Endodermal cell (in vitro differentiated cells): ENCODE measurements at regions not wholly inside any gene's neighbourhood (a gene's known extent, or its start where the extent isn't known, plus 50 kb on each side); places are given as distances from the start of the nearest gene placed in this dataset.

ENCODE experiments used
- DNase-seq: peaks from one replicate; pipeline ENCODE4 v3.0.0-alpha.2; 2017
- H3K27ac ChIP-seq: 2 replicates; pipeline ENCODE4 v1.5.1; 2013; ENCODE audit warnings: mild to moderate bottlenecking, low read depth, low read length, moderate library complexity
- H3K27me3 ChIP-seq: 2 replicates; pipeline ENCODE4 v1.6.1; 2013; ENCODE audit warnings: mild to moderate bottlenecking, low read length, moderate library complexity; ENCODE audit not compliant: insufficient read depth, control insufficient read depth, poor library complexity, severe bottlenecking
- H3K36me3 ChIP-seq: 2 replicates; pipeline ENCODE4 v1.7.0; 2013; ENCODE audit warnings: mild to moderate bottlenecking, low read length, moderate library complexity; ENCODE audit not compliant: control insufficient read depth, insufficient read depth
- H3K4me1 ChIP-seq: one replicate; pipeline ENCODE4 v1.7.0; 2013; ENCODE audit warnings: low read length; ENCODE audit not compliant: control insufficient read depth, insufficient read depth
- H3K4me3 ChIP-seq: 2 replicates; pipeline ENCODE4 v1.5.1; 2013; ENCODE audit warnings: mild to moderate bottlenecking, low read length, moderate library complexity
- H3K9ac ChIP-seq: 2 replicates; pipeline ENCODE4 v1.6.1; 2013; ENCODE audit warnings: mild to moderate bottlenecking, low read length, moderate library complexity; ENCODE audit not compliant: poor library complexity, severe bottlenecking; ENCODE audit errors: extremely low read depth
- H3K9me3 ChIP-seq: 2 replicates; pipeline ENCODE4 v1.6.1; 2013; ENCODE audit warnings: mild to moderate bottlenecking, low read length, moderate library complexity; ENCODE audit not compliant: control insufficient read depth
- H3K27ac Mint-ChIP-seq: 2 replicates; pipeline ENCODE4 v1.8.0; 2020; ENCODE audit warnings: mixed read lengths
- H3K27me3 Mint-ChIP-seq: 2 replicates; pipeline ENCODE4 v1.8.0; 2021; ENCODE audit warnings: mild to moderate bottlenecking, mixed read lengths; ENCODE audit not compliant: insufficient read depth
- H3K36me3 Mint-ChIP-seq: 2 replicates; pipeline ENCODE4 v1.8.0; 2020; ENCODE audit warnings: low read depth, mixed read lengths
- H3K4me1 Mint-ChIP-seq: 2 replicates; pipeline ENCODE4 v1.8.0; 2020; ENCODE audit warnings: mixed read lengths
- H3K4me3 Mint-ChIP-seq: 2 replicates; pipeline ENCODE4 v1.8.0; 2020; ENCODE audit warnings: mild to moderate bottlenecking, moderate library complexity, mixed read lengths
- H3K9me3 Mint-ChIP-seq: 2 replicates; pipeline ENCODE4 v1.8.0; 2020; ENCODE audit warnings: mild to moderate bottlenecking, mixed read lengths
- WGBS, 2 experiments: methylation state at CpG; one replicate each; pipeline versions ENCODE4 v1.1.5 to v1.1.7; 2013; ENCODE audit warnings: missing lambda C conversion rate in 2 of 2, mixed read lengths in 1 of 2; ENCODE audit not compliant: insufficient coverage in 1 of 2, insufficient read length in 1 of 2; 5-methylcytosine and 5-hydroxymethylcytosine counted together
- TF ChIP-seq, protein P1 (sequence below): fragments of 200-600 bp; sonication (generic); conservative IDR thresholded peaks from 2 replicates; pipeline ENCODE4 v1.5.0; 2021; ENCODE audit warnings: antibody characterized with exemption, mild to moderate bottlenecking

DNA sequence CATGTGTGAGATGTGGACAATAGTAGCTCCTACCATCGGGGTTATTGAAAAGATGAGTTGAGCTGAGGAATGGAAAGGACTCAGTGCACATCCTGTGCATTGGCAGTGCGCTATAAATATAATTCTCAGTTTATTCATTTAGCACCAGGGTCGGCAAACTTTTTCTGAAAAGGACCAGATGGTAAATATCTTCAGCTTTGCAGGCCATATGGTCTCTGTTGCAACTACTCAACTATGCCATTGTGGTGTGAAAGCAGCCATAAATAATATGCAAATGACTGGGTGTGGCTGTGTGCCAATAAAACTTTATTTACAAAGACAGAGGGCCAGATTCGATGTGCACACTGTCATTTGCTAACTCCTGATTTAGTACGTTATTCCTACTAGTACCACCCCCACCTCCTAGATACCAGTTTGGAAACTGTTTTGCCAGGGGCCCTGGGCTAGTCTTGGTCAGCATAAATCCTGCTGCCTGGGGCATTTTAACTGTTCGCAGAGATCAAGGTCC lies 422.9 kb upstream of the MKI67 start:
- Histone ChIP-seq H3K27ac (no peak overlapping the region), H3K4me3 (no peak overlapping the region), H3K9me3 (no peaks in the 10 kb centered on the region), H3K4me1 (no peaks in the 10 kb centered on the region), H3K9ac (no peak overlapping the region), H3K27me3 (no peaks in the 10 kb centered on the region), H3K36me3 (no peaks in the 10 kb centered on the region)
- Mint-ChIP-seq H3K9me3 (peaks cover 4% of the 10 kb centered on the region), H3K36me3 (no peaks in the 10 kb centered on the region), H3K27me3 (no peaks in the 10 kb centered on the region), H3K4me3 (no peak overlapping the region), H3K27ac (no peak overlapping the region), H3K4me1 (peaks cover 2% of the 10 kb centered on the region)
- DNase-seq, result no peak
- 89 to 100% methylated on average over 5 to 6 of the region's 6 CpGs for WGBS, 2 experiments
- TF ChIP-seq, protein P1, sequence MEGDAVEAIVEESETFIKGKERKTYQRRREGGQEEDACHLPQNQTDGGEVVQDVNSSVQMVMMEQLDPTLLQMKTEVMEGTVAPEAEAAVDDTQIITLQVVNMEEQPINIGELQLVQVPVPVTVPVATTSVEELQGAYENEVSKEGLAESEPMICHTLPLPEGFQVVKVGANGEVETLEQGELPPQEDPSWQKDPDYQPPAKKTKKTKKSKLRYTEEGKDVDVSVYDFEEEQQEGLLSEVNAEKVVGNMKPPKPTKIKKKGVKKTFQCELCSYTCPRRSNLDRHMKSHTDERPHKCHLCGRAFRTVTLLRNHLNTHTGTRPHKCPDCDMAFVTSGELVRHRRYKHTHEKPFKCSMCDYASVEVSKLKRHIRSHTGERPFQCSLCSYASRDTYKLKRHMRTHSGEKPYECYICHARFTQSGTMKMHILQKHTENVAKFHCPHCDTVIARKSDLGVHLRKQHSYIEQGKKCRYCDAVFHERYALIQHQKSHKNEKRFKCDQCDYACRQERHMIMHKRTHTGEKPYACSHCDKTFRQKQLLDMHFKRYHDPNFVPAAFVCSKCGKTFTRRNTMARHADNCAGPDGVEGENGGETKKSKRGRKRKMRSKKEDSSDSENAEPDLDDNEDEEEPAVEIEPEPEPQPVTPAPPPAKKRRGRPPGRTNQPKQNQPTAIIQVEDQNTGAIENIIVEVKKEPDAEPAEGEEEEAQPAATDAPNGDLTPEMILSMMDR, result no peak

DNA sequence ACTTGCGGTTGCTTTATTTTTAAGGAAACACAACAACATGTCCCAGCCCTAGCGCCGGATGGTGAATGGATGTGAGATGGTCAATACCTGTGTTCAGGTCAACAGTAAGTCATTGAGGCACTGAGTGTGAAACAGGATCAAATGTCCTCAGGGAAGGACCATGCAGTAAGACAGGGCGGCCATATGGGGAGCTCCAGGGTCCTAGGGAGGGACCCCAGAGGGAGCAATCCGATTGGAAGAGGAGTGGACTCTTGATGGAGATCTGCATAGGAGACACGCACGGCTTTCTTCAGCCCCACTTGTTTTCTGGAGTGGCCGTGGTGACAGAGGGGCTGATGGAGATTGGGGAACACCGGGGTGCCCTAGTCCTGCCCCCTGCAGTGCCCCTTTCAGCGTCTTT lies 423.8 kb upstream of the MKI67 start:
- Mint-ChIP-seq H3K9me3 (peaks cover 10% of the 10 kb centered on the region), H3K27me3 (peaks cover 2% of the 10 kb centered on the region), H3K27ac (no peak overlapping the region), H3K36me3 (no peaks in the 10 kb centered on the region), H3K4me1 (no peaks in the 10 kb centered on the region), H3K4me3 (no peak overlapping the region)
- H3K27me3 ChIP-seq, result no peaks in the 10 kb centered on the region
- TF ChIP-seq, protein P1, result peak; percentile 32
- no peaks in the 10 kb centered on the region for H3K9me3 ChIP-seq
- H3K36me3 ChIP-seq, result no peaks in the 10 kb centered on the region
- H3K4me1 ChIP-seq, result no peaks in the 10 kb centered on the region
- DNase-seq, result no peak
- 92 to 97% methylated on average over 8 to 10 of the region's 10 CpGs for WGBS, 2 experiments
- no peak overlapping the region for H3K4me3 ChIP-seq
- H3K9ac ChIP-seq, result no peak overlapping the region
- H3K27ac ChIP-seq, result no peak overlapping the region

DNA sequence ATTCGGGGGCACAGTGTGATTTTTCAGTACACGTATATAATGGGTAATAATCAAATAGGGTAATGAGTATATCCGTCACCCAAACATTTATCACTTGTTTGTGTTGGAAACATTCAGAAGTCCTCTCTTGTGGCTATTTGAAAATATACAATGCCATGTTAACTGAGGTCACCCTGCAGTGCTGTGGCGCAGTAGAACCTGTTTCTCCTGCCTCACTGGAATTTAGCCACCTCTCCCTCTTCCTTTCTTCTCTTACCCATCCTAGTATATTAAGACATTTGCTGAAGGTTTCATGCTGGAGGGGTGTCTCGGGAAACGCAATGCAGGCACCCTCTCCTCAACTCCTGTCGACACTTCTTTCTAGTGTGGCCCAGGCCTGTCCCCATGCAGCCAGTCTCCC lies 425.3 kb upstream of the MKI67 start:
- H3K9ac ChIP-seq, result no peak overlapping the region
- no peak overlapping the region for H3K27ac ChIP-seq
- 90 to 97% methylated on average over 5 to 7 of the region's 7 CpGs for WGBS, 2 experiments
- H3K4me1 ChIP-seq, result no peaks in the 10 kb centered on the region
- no peaks in the 10 kb centered on the region for H3K27me3 ChIP-seq
- Mint-ChIP-seq H3K27ac (no peak overlapping the region), H3K4me3 (no peak overlapping the region), H3K27me3 (peaks cover 2% of the 10 kb centered on the region), H3K9me3 (peaks cover 10% of the 10 kb centered on the region), H3K36me3 (no peaks in the 10 kb centered on the region), H3K4me1 (no peaks in the 10 kb centered on the region)
- H3K36me3 ChIP-seq, result no peaks in the 10 kb centered on the region
- DNase-seq, result no peak
- TF ChIP-seq, protein P1, result no peak
- H3K4me3 ChIP-seq, result no peak overlapping the region
- no peaks in the 10 kb centered on the region for H3K9me3 ChIP-seq
